LNCaP clone FGC (cell line): ENCODE measurements at regions not wholly inside any gene's neighbourhood (a gene's known extent, or its start where the extent isn't known, plus 50 kb on each side); places are given as distances from the start of the nearest gene placed in this dataset.

Experiments used
- DNase-seq: peaks from one replicate; pipeline ENCODE4 v3.0.0-alpha.2; 2011; ENCODE audit warnings: low read depth
- H3K4me3 ChIP-seq: 2 replicates; pipeline ENCODE4 v1.5.1; 2011; ENCODE audit warnings: mild to moderate bottlenecking, low read depth, low read length, control low read depth
- TF ChIP-seq, protein P1 (sequence below): IDR thresholded peaks from 2 replicates; pipeline ENCODE4 v1.5.1; 2012; ENCODE audit warnings: mild to moderate bottlenecking; ENCODE audit not compliant: control insufficient read depth, insufficient read depth; ENCODE audit errors: extremely low read depth

DNA sequence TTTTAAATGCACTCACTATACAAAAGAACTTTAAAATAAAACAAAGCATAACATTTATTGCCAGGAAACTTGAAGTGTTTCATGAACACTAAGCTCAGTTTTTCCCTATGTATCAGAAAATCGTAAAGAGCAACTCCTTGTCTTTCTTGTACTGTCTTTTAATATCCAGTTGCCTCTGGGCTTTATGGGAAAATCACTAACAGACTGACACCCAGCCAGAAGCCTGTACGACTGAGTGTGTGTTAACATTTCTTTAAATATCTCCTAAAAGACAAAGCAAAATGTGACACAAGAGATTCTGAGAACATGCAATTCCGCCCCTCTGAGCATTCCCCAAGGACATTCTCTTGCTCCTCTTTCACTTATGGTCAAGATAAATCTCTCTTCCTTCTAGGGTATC lies 347.5 kb upstream of the DPYD start:
- no peak overlapping the region for H3K4me3 ChIP-seq

DNA sequence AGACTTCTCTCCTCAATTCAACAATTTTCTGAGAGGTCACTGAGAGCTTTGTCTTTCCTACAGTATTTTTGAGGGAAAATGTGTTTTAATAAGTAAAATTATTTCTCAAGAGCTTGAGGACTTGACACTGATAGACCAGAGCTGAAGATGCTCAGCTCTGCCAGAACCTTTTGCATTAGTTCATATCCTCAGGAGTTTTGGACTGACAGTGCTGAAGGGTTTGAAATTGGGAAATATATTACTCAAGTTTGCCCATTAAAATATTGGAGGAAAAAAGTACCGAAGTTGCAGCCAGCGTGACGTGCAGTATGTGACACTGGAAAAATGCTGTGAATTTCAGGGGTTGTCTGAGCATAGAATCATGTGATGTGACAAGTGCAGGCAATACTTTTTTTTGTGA lies 346.6 kb upstream of the DPYD start:
- TF ChIP-seq, protein P1, sequence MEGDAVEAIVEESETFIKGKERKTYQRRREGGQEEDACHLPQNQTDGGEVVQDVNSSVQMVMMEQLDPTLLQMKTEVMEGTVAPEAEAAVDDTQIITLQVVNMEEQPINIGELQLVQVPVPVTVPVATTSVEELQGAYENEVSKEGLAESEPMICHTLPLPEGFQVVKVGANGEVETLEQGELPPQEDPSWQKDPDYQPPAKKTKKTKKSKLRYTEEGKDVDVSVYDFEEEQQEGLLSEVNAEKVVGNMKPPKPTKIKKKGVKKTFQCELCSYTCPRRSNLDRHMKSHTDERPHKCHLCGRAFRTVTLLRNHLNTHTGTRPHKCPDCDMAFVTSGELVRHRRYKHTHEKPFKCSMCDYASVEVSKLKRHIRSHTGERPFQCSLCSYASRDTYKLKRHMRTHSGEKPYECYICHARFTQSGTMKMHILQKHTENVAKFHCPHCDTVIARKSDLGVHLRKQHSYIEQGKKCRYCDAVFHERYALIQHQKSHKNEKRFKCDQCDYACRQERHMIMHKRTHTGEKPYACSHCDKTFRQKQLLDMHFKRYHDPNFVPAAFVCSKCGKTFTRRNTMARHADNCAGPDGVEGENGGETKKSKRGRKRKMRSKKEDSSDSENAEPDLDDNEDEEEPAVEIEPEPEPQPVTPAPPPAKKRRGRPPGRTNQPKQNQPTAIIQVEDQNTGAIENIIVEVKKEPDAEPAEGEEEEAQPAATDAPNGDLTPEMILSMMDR: no peak
- no peak for DNase-seq
- no peak overlapping the region for H3K4me3 ChIP-seq

More for the DNA sequence above, 347.5 kb upstream of the DPYD start:
- TF ChIP-seq, protein P1: no peak
- DNase-seq: no peak

DNA sequence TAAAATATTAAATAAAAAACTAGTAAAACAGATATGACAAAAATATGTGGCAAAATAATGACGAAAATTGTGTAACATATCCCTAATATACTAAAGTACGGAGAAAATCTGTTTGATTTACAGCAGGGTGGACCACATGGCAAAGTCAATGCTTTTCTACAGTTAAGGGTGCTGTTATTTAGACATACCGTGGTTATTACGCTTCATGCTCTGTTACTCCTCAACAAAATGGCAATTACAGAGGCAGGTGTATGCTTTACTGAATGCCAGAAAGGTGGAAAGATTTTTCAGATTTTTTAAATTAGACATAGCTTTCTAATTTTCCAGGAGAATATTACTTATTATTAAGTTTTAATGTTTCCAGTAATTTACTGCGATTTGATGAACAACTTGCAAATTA lies 343.9 kb upstream of the DPYD start:
- H3K4me3 ChIP-seq: no peak overlapping the region
- TF ChIP-seq, protein P1: no peak
- no peak for DNase-seq

DNA sequence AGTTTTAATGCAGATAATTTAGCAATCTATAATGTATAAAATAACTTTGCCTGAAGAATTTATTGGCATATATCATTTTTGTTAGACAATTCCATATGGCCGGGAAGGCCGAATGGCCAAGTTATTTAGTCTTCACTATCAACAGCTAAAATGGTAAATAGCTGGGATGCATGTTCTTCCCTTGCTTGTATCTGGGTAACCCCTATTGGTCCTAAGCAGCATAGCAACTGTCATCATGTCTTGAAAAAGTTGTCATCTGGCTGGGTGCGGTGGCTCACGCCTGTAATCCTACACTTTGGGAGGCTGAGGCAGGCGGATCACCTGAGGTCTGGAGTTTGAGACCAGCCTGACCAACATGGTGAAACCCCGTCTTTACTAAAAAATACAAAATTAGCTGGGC lies 340.0 kb upstream of the DPYD start:
- no peak for DNase-seq
- TF ChIP-seq, protein P1: no peak

DNA sequence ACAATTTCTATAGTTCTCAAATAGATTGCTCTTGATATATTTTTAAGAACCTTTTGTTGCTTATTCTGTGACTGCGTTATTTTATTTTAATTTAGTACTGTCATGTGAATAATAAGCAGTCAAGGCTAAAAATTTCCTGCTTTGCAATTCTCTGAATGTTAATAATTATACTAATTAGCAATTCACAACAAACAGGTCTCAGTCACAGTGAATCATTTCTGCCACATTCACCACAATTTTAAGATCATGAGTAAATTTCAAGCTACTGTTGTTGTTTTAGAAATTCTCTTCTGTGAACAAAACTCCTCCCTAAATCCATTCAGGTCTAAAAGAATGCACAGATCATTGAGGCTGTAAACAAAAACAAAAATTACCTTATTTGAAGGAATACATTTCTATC lies 339.6 kb upstream of the DPYD start:
- H3K4me3 ChIP-seq: no peak overlapping the region
- DNase-seq: no peak
- TF ChIP-seq, protein P1: no peak

More for the DNA sequence above, 340.0 kb upstream of the DPYD start:
- H3K4me3 ChIP-seq: no peak overlapping the region

DNA sequence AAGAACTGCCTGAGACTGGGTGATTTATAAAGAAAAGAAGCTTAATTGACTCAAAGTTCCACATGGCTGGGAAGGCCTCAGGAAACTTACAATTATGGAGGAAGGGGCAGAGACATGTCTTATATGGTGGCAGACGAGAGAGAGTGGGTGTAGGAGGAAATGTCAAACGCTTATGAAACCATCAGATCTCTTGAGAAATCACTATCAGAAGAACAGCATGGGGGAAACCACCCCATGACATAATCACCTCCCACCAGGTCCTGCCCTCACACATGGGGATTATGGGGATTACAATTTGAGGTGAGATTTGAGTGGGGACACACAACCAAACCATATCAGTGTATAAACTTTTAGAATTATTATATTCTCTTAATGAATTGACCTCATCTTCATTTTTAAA lies 335.9 kb upstream of the DPYD start:
- no peak overlapping the region for H3K4me3 ChIP-seq
- TF ChIP-seq, protein P1: no peak
- DNase-seq: no peak

DNA sequence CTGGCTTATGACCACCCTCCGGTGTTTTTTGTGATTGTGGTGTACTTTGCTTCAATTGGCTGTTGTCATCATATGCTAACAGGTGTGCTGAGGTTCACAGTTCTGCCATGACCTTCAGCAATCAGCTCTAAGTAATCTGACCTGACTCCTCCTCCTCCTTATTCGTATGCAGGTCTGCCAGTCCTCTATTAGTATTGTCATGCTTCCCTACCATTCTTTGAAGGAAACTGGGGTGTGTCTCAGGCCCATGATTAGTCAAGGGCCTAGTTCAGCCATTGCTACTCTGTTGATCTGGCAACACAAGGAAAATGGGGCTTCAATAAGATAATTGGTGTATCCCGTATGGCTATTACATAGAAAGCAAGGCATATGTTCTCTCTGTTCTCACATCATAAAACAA lies 332.3 kb upstream of the DPYD start:
- H3K4me3 ChIP-seq: no peak overlapping the region
- DNase-seq: no peak
- TF ChIP-seq, protein P1: no peak
